SK-N-DZ (cell line): ENCODE measurements at regions not wholly inside any gene's neighbourhood (a gene's known extent, or its start where the extent isn't known, plus 50 kb on each side); places are given as distances from the start of the nearest gene placed in this dataset.
"Not testable (repeated sequence)": the region's sequence is repeated elsewhere in the genome, so short reads cannot be mapped to it uniquely, and the experiment has no call there.

Source experiments
- DNase-seq: peaks from one replicate; pipeline ENCODE4 v3.0.0-alpha.2; 2015; ENCODE audit warnings: low spot score

- no peak for DNase-seq
Observed at GRCh38 chr6:140345935-140346334, 971.5 kb upstream of the CITED2 start.

- no peak for DNase-seq
Observed at GRCh38 chr6:140344142-140344913, 969.9 kb upstream of the CITED2 start.

GRCh38 chr6:140343128-140343527 lies 968.7 kb upstream of the CITED2 start:
- DNase-seq, result no peak

- no peak for DNase-seq
Observed at GRCh38 chr6:140341272-140341671, 966.8 kb upstream of the CITED2 start.

- DNase-seq, result no peak
Observed at GRCh38 chr6:140340795-140341194, 966.3 kb upstream of the CITED2 start.

GRCh38 chr6:140339084-140339483 lies 964.6 kb upstream of the CITED2 start:
- not testable (repeated sequence) for DNase-seq

- no peak for DNase-seq
Observed at GRCh38 chr6:140321891-140322290, 947.4 kb upstream of the CITED2 start.

GRCh38 chr6:140320081-140321080 lies 945.9 kb upstream of the CITED2 start:
- no peak for DNase-seq

- no peak for DNase-seq
Observed at GRCh38 chr6:140319209-140319608, 944.8 kb upstream of the CITED2 start.

GRCh38 chr6:140318408-140318807 lies 944.0 kb upstream of the CITED2 start:
- DNase-seq, result no peak

- DNase-seq, result no peak
Observed at GRCh38 chr6:140317950-140318349, 943.5 kb upstream of the CITED2 start.

- DNase-seq, result no peak
Observed at GRCh38 chr6:140316966-140317365, 942.5 kb upstream of the CITED2 start.

- DNase-seq, result no peak
Observed at GRCh38 chr6:140314682-140315081, 940.2 kb upstream of the CITED2 start.

- DNase-seq, result no peak
Observed at GRCh38 chr6:140311146-140311545, 936.7 kb upstream of the CITED2 start.

GRCh38 chr6:140303218-140303949 lies 928.9 kb upstream of the CITED2 start:
- no peak for DNase-seq

- no peak for DNase-seq
Observed at GRCh38 chr6:140300331-140300730, 925.9 kb upstream of the CITED2 start.

GRCh38 chr6:140289186-140289585 lies 914.7 kb upstream of the CITED2 start:
- no peak for DNase-seq

- no peak for DNase-seq
Observed at GRCh38 chr6:140285998-140286690, 911.7 kb upstream of the CITED2 start.

GRCh38 chr6:140285471-140285870 lies 911.0 kb upstream of the CITED2 start:
- DNase-seq, result no peak

GRCh38 chr6:140284871-140285270 lies 910.4 kb upstream of the CITED2 start:
- no peak for DNase-seq

- DNase-seq, result no peak
Observed at GRCh38 chr6:140283197-140283596, 908.7 kb upstream of the CITED2 start.
